Hepatocyte (in vitro differentiated cells): ENCODE measurements at regions not wholly inside any gene's neighbourhood (a gene's known extent, or its start where the extent isn't known, plus 50 kb on each side); places are given as distances from the start of the nearest gene placed in this dataset.

Source experiments
- DNase-seq: peaks from one replicate; pipeline ENCODE4 v3.0.0-alpha.2; 2016; ENCODE audit warnings: low spot score
- H2AFZ ChIP-seq: fragments of 200-600 bp; sonication (generic); 2 replicates; pipeline ENCODE4 v1.6.0; 2016; ENCODE audit warnings: antibody characterized with exemption, mild to moderate bottlenecking
- H3K27ac ChIP-seq: fragments of 200-600 bp; sonication (generic); 2 replicates; pipeline ENCODE4 v1.5.1; 2016; ENCODE audit warnings: mild to moderate bottlenecking
- H3K27me3 ChIP-seq: fragments of 200-600 bp; sonication (generic); 2 replicates; pipeline ENCODE4 v1.6.1; 2016
- H3K36me3 ChIP-seq: fragments of 200-600 bp; sonication (generic); replicated peaks from 2 replicates; pipeline ENCODE4 v1.5.1; 2016; ENCODE audit warnings: low read depth; ENCODE audit not compliant: insufficient read depth
- H3K4me1 ChIP-seq: fragments of 200-600 bp; sonication (generic); 2 replicates; pipeline ENCODE4 v1.5.1; 2016; ENCODE audit warnings: mild to moderate bottlenecking, moderate library complexity; ENCODE audit not compliant: insufficient read depth
- H3K4me2 ChIP-seq: fragments of 200-600 bp; sonication (generic); 2 replicates; pipeline ENCODE4 v1.6.0; 2016
- H3K4me3 ChIP-seq: fragments of 200-600 bp; sonication (generic); 2 replicates; pipeline ENCODE4 v1.5.1; 2016; ENCODE audit warnings: mild to moderate bottlenecking
- H3K79me2 ChIP-seq: fragments of 200-600 bp; sonication (generic); 2 replicates; pipeline ENCODE4 v1.6.0; 2017; ENCODE audit warnings: mild to moderate bottlenecking
- H3K9me2 ChIP-seq: fragments of 200-600 bp; sonication (generic); replicated peaks from 2 replicates; pipeline ENCODE4 v1.6.0; 2017; ENCODE audit warnings: mild to moderate bottlenecking; ENCODE audit not compliant: insufficient read depth
- H3K9me3 ChIP-seq: fragments of 200-600 bp; sonication (generic); 2 replicates; pipeline ENCODE4 v1.5.1; 2016; ENCODE audit warnings: low read depth, mild to moderate bottlenecking
- H4K20me1 ChIP-seq: fragments of 200-600 bp; sonication (generic); 2 replicates; pipeline ENCODE4 v1.6.0; 2016; ENCODE audit warnings: mild to moderate bottlenecking; ENCODE audit not compliant: insufficient read depth, poor library complexity, severe bottlenecking
- EZH2 ChIP-seq: fragments of 200-600 bp; sonication (generic); IDR thresholded peaks from 2 replicates; pipeline ENCODE4 v1.6.1; 2016; ENCODE audit warnings: antibody characterized with exemption, mild to moderate bottlenecking, borderline replicate concordance
- EZH2phosphoT487 ChIP-seq: fragments of 200-600 bp; sonication (generic); IDR thresholded peaks from one replicate; pipeline ENCODE4 v1.6.1; 2018; ENCODE audit warnings: antibody characterized with exemption, mild to moderate bottlenecking, low read depth, moderate library complexity; ENCODE audit not compliant: unreplicated experiment, severe bottlenecking
- WGBS: methylation state at CpG from one replicate; pipeline ENCODE4 v1.1.6; 2016; ENCODE audit warnings: low lambda C conversion rate; ENCODE audit errors: missing lambda C conversion rate; 5-methylcytosine and 5-hydroxymethylcytosine counted together
- TF ChIP-seq, protein P1 (sequence below): fragments of 200-600 bp; sonication (generic); IDR thresholded peaks from 2 replicates; pipeline ENCODE4 v1.5.1; 2016; ENCODE audit warnings: antibody characterized with exemption, mild to moderate bottlenecking; ENCODE audit not compliant: poor library complexity

DNA sequence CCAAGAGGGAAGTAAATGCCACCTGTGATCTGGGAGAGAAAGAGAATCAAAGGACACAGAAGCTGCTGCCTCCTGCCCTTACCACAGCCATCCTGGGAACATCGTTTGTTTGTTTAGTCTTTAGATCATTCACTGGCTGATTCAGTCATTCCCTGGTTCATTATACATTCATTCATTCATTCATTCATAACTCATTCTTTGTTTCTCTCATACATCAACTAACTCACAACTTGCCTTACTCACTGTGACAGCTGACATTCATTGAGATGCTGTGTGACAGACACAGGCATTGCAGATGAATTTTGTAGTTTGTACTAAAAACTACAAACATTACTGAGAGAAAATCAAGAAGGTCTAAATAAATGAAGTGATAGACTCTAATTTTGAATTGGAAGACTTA, 291.0 kb upstream of the TNRC6C start:
- Histone ChIP-seq H3K4me2 (no peak overlapping the region), H4K20me1 (no peaks in the 10 kb centered on the region), H3K27ac (no peak overlapping the region), H3K27me3 (no peaks in the 10 kb centered on the region), H3K4me3 (no peak overlapping the region), H3K4me1 (no peaks in the 10 kb centered on the region), H3K79me2 (no peaks in the 10 kb centered on the region), H3K9me2 (no peaks in the 10 kb centered on the region), H3K36me3 (no peaks in the 10 kb centered on the region), H2AFZ (no peak overlapping the region), H3K9me3 (peaks cover 6% of the 10 kb centered on the region)
- no peak for DNase-seq
- WGBS, result 89% methylated on average over 1 of the region's 1 CpG
- no peak for TF ChIP-seq EZH2phosphoT487
- TF ChIP-seq, protein P1, sequence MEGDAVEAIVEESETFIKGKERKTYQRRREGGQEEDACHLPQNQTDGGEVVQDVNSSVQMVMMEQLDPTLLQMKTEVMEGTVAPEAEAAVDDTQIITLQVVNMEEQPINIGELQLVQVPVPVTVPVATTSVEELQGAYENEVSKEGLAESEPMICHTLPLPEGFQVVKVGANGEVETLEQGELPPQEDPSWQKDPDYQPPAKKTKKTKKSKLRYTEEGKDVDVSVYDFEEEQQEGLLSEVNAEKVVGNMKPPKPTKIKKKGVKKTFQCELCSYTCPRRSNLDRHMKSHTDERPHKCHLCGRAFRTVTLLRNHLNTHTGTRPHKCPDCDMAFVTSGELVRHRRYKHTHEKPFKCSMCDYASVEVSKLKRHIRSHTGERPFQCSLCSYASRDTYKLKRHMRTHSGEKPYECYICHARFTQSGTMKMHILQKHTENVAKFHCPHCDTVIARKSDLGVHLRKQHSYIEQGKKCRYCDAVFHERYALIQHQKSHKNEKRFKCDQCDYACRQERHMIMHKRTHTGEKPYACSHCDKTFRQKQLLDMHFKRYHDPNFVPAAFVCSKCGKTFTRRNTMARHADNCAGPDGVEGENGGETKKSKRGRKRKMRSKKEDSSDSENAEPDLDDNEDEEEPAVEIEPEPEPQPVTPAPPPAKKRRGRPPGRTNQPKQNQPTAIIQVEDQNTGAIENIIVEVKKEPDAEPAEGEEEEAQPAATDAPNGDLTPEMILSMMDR, result no peak
- TF ChIP-seq EZH2, result no peak

DNA sequence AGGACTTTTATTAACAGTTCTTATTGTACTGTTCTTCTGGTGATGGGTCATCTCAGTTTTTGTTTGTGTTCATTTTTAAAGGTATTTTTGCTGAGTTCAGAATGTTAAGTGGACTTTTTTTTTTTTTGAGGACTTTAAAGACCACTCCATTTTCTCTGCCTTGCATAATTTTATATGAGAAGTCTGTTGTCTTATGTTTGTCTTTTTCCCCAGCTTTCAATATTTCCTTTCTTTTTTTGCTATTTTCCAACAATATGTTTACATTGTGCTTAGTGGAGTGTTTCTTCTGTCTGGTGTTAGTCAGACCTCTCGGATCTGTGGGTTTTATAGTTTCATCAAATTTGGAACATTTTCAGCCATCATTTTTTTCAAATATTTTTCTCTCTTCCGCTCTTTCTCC, 290.0 kb upstream of the TNRC6C start:
- no peak overlapping the region for H2AFZ ChIP-seq
- H3K27ac ChIP-seq, result no peak overlapping the region
- H3K9me2 ChIP-seq, result no peaks in the 10 kb centered on the region
- H3K27me3 ChIP-seq, result no peaks in the 10 kb centered on the region
- no peak overlapping the region for H3K4me3 ChIP-seq
- H3K9me3 ChIP-seq, result peaks cover 6% of the 10 kb centered on the region
- H3K36me3 ChIP-seq, result no peaks in the 10 kb centered on the region
- no peaks in the 10 kb centered on the region for H3K79me2 ChIP-seq
- DNase-seq, result no peak
- no peak for TF ChIP-seq EZH2
- TF ChIP-seq, protein P1, result no peak
- TF ChIP-seq EZH2phosphoT487, result no peak
- H3K4me1 ChIP-seq, result no peaks in the 10 kb centered on the region
- 73% methylated on average over 2 of the region's 2 CpGs for WGBS
- no peak overlapping the region for H3K4me2 ChIP-seq
- no peaks in the 10 kb centered on the region for H4K20me1 ChIP-seq

DNA sequence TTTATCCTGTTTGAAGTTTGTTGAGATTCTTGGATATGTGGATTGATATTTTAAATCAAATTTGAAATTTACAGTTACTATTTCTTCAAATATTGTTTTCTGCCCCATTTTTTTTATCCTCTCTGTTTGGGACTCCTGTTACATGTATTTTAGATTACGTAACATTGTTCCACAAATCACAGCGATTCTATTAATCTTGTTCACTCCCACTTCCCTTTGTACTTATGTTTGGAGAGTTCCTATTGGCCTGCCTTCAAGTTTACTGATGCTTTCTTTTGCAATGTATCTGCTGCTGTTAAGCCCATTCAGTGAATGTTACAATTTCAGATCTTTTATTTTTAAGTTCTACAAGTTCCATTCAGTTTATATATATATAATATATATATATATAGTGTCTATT, 288.3 kb upstream of the TNRC6C start:
- Histone ChIP-seq H3K27ac (no peak overlapping the region), H4K20me1 (no peaks in the 10 kb centered on the region), H2AFZ (no peak overlapping the region), H3K79me2 (no peaks in the 10 kb centered on the region), H3K4me2 (no peak overlapping the region), H3K27me3 (no peaks in the 10 kb centered on the region), H3K36me3 (no peaks in the 10 kb centered on the region), H3K9me3 (peaks cover 6% of the 10 kb centered on the region), H3K9me2 (no peaks in the 10 kb centered on the region), H3K4me1 (no peaks in the 10 kb centered on the region), H3K4me3 (no peak overlapping the region)
- DNase-seq, result no peak
- WGBS, result 86% methylated on average over 2 of the region's 2 CpGs
- TF ChIP-seq, protein P1, result no peak
- no peak for TF ChIP-seq EZH2phosphoT487
- no peak for TF ChIP-seq EZH2

DNA sequence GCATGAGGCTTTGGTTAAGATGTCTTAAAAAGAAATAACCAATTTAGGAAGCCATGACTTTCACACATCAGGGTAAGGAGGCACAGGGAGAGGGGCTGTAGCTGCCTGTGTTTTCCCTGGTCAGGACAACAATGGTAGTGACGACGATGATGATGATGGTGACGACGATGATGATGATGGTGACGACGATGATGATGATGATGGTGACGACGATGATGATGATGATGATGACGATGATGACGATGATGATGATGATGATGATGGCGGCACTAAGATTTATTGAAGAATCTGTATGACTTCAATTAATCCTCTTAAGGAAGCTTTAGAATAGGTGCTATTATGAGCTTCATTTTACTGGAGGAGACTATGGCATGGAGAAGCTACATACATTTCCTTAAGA, 284.1 kb upstream of the TNRC6C start:
- no peaks in the 10 kb centered on the region for H3K9me2 ChIP-seq
- H3K36me3 ChIP-seq, result no peaks in the 10 kb centered on the region
- peaks cover 9% of the 10 kb centered on the region for H3K4me1 ChIP-seq
- no peaks in the 10 kb centered on the region for H3K79me2 ChIP-seq
- H3K4me3 ChIP-seq, result no peak overlapping the region
- H4K20me1 ChIP-seq, result no peaks in the 10 kb centered on the region
- no peak overlapping the region for H2AFZ ChIP-seq
- DNase-seq, result no peak
- H3K27me3 ChIP-seq, result no peaks in the 10 kb centered on the region
- no peaks in the 10 kb centered on the region for H3K9me3 ChIP-seq
- no peak overlapping the region for H3K4me2 ChIP-seq
- TF ChIP-seq EZH2 (no peak), EZH2phosphoT487 (no peak)
- TF ChIP-seq, protein P1, result no peak
- 81% methylated on average over 11 of the region's 11 CpGs for WGBS
- no peak overlapping the region for H3K27ac ChIP-seq
